Endothelial cell (in vitro differentiated cells): ENCODE measurements at regions not wholly inside any gene's neighbourhood (a gene's known extent, or its start where the extent isn't known, plus 50 kb on each side); places are given as distances from the start of the nearest gene placed in this dataset.

ENCODE experiments used
- DNase-seq: peaks from one replicate; pipeline ENCODE4 v3.0.0; 2021; ENCODE audit warnings: low spot score
- H3K27ac Mint-ChIP-seq: one replicate; pipeline ENCODE4 v1.8.0; 2021; ENCODE audit warnings: mixed read lengths, inconsistent platforms; ENCODE audit not compliant: unreplicated experiment
- H3K27me3 Mint-ChIP-seq: one replicate; pipeline ENCODE4 v1.8.0; 2021; ENCODE audit warnings: mild to moderate bottlenecking, moderate library complexity, mixed read lengths, inconsistent platforms; ENCODE audit not compliant: unreplicated experiment
- H3K36me3 Mint-ChIP-seq: one replicate; pipeline ENCODE4 v1.8.0; 2021; ENCODE audit warnings: mild to moderate bottlenecking, low read depth, mixed read lengths, inconsistent platforms; ENCODE audit not compliant: unreplicated experiment
- H3K4me1 Mint-ChIP-seq: one replicate; pipeline ENCODE4 v1.8.0; 2021; ENCODE audit warnings: mild to moderate bottlenecking, mixed read lengths, inconsistent platforms; ENCODE audit not compliant: unreplicated experiment
- H3K4me3 Mint-ChIP-seq: one replicate; pipeline ENCODE4 v1.8.0; 2021; ENCODE audit warnings: mild to moderate bottlenecking, mixed read lengths, inconsistent platforms; ENCODE audit not compliant: unreplicated experiment
- H3K9me3 Mint-ChIP-seq: one replicate; pipeline ENCODE4 v1.8.0; 2021; ENCODE audit warnings: mixed read lengths, inconsistent platforms; ENCODE audit not compliant: unreplicated experiment
- CTCF ChIP-seq: fragments of 200-600 bp; sonication (generic); IDR thresholded peaks from one replicate; pipeline ENCODE4 v1.5.0; 2021; ENCODE audit warnings: antibody characterized with exemption; ENCODE audit not compliant: unreplicated experiment

- H3K4me3 Mint-ChIP-seq, result no peak overlapping the region
- H3K36me3 Mint-ChIP-seq, result no peaks in the 10 kb centered on the region
- no peak for TF ChIP-seq CTCF
- no peaks in the 10 kb centered on the region for H3K9me3 Mint-ChIP-seq
- DNase-seq, result no peak
- H3K27ac Mint-ChIP-seq, result no peak overlapping the region
- no peaks in the 10 kb centered on the region for H3K27me3 Mint-ChIP-seq
- no peaks in the 10 kb centered on the region for H3K4me1 Mint-ChIP-seq
Observed at GRCh38 chr2:150716186-150716585, 228.7 kb upstream of the RND3 start.

- Mint-ChIP-seq H3K27ac (no peak overlapping the region), H3K9me3 (no peaks in the 10 kb centered on the region), H3K36me3 (no peaks in the 10 kb centered on the region), H3K27me3 (no peaks in the 10 kb centered on the region), H3K4me3 (no peak overlapping the region), H3K4me1 (no peaks in the 10 kb centered on the region)
- TF ChIP-seq CTCF, result no peak
- DNase-seq, result no peak
Observed at GRCh38 chr2:150715501-150715900, 228.0 kb upstream of the RND3 start.

GRCh38 chr2:150710916-150711315, 223.4 kb upstream of the RND3 start:
- H3K9me3 Mint-ChIP-seq, result no peaks in the 10 kb centered on the region
- H3K4me1 Mint-ChIP-seq, result peaks cover 8% of the 10 kb centered on the region
- H3K4me3 Mint-ChIP-seq, result no peak overlapping the region
- no peak overlapping the region for H3K27ac Mint-ChIP-seq
- H3K27me3 Mint-ChIP-seq, result no peaks in the 10 kb centered on the region
- TF ChIP-seq CTCF, result no peak
- DNase-seq, result no peak
- H3K36me3 Mint-ChIP-seq, result no peaks in the 10 kb centered on the region

GRCh38 chr2:150710041-150710440, 222.6 kb upstream of the RND3 start:
- no peaks in the 10 kb centered on the region for H3K27me3 Mint-ChIP-seq
- DNase-seq, result no peak
- H3K9me3 Mint-ChIP-seq, result no peaks in the 10 kb centered on the region
- TF ChIP-seq CTCF, result no peak
- H3K4me1 Mint-ChIP-seq, result peaks cover 8% of the 10 kb centered on the region
- H3K4me3 Mint-ChIP-seq, result no peak overlapping the region
- H3K27ac Mint-ChIP-seq, result no peak overlapping the region
- no peaks in the 10 kb centered on the region for H3K36me3 Mint-ChIP-seq

GRCh38 chr2:150706561-150706960, 219.1 kb upstream of the RND3 start:
- TF ChIP-seq CTCF, result no peak
- no peaks in the 10 kb centered on the region for H3K36me3 Mint-ChIP-seq

More at GRCh38 chr2:150706561-150706960, 219.1 kb upstream of the RND3 start:
- no peak overlapping the region for H3K4me3 Mint-ChIP-seq
- H3K9me3 Mint-ChIP-seq, result no peaks in the 10 kb centered on the region
- no peak overlapping the region for H3K27ac Mint-ChIP-seq
- H3K4me1 Mint-ChIP-seq, result peaks cover 8% of the 10 kb centered on the region
- no peaks in the 10 kb centered on the region for H3K27me3 Mint-ChIP-seq
- DNase-seq, result no peak
